ENCODE measurements at regions not wholly inside any gene's neighbourhood (a gene's known extent, or its start where the extent isn't known, plus 50 kb on each side); places are given as distances from the start of the nearest gene placed in this dataset.

GRCh38 chr2:185990861-185991525, 252.4 kb downstream of the FSIP2 start:
- DNase-seq, result no peak

GRCh38 chr2:185998562-185999070, 260.0 kb downstream of the FSIP2 start:
- DNase-seq, result no peak

- DNase-seq, result no peak
Measured at GRCh38 chr2:186009341-186009740, 270.7 kb downstream of the FSIP2 start.

- DNase-seq, result no peak
Measured at GRCh38 chr2:186017278-186017677, 278.7 kb downstream of the FSIP2 start.

GRCh38 chr2:186024921-186025320, 286.3 kb downstream of the FSIP2 start:
- no peak for DNase-seq

GRCh38 chr2:186027922-186028321, 289.3 kb downstream of the FSIP2 start:
- DNase-seq, result no peak

- DNase-seq, result no peak
Measured at GRCh38 chr2:186031229-186031628, 292.6 kb downstream of the FSIP2 start.

- no peak for DNase-seq
Measured at GRCh38 chr2:186032102-186032738, 293.6 kb downstream of the FSIP2 start.

- DNase-seq, result no peak
Measured at GRCh38 chr2:186032930-186033329, 294.3 kb downstream of the FSIP2 start.

- no peak for DNase-seq
Measured at GRCh38 chr2:186033541-186033940, 294.9 kb downstream of the FSIP2 start.

GRCh38 chr2:186036862-186037449, 298.4 kb downstream of the FSIP2 start:
- no peak for DNase-seq

GRCh38 chr2:186042207-186043028, 303.8 kb downstream of the FSIP2 start:
- no peak for DNase-seq

- DNase-seq, result no peak
Measured at GRCh38 chr2:186044761-186045160, 306.2 kb downstream of the FSIP2 start.

- no peak for DNase-seq
Measured at GRCh38 chr2:186052930-186053329, 314.3 kb downstream of the FSIP2 start.

GRCh38 chr2:186058614-186059013, 320.0 kb downstream of the FSIP2 start:
- DNase-seq, result no peak

- no peak for DNase-seq
Measured at GRCh38 chr2:186059096-186059495, 320.5 kb downstream of the FSIP2 start.

GRCh38 chr2:186060744-186061440, 322.3 kb downstream of the FSIP2 start:
- no peak for DNase-seq

- DNase-seq, result no peak
Measured at GRCh38 chr2:186064507-186064906, 325.9 kb downstream of the FSIP2 start.

GRCh38 chr2:186065491-186065890, 326.9 kb downstream of the FSIP2 start:
- no peak for DNase-seq

- no peak for DNase-seq
Measured at GRCh38 chr2:186068139-186068801, 329.7 kb downstream of the FSIP2 start.

GRCh38 chr2:186069676-186070075, 331.1 kb downstream of the FSIP2 start:
- no peak for DNase-seq

GRCh38 chr2:186085226-186085625, 346.6 kb downstream of the FSIP2 start:
- DNase-seq, result no peak

Data from CD4-positive, alpha-beta T cell treated with Interferon alpha-2 for 1 hour (primary cell).